HEK293T (cell line): ENCODE measurements at regions not wholly inside any gene's neighbourhood (a gene's known extent, or its start where the extent isn't known, plus 50 kb on each side); places are given as distances from the start of the nearest gene placed in this dataset.

Experiments
- BHLHE40 ChIP-seq: fragments of 450-650 bp; IDR thresholded peaks from 2 replicates; pipeline ENCODE4 v1.6.1; 2016; ENCODE audit warnings: mild to moderate bottlenecking, moderate library complexity, borderline replicate concordance
- ELF4 ChIP-seq: fragments of 450-650 bp; IDR thresholded peaks from 2 replicates; pipeline ENCODE4 v1.6.1; 2017; ENCODE audit warnings: antibody characterized with exemption
- FOXA1 ChIP-seq: fragments of 450-650 bp; IDR thresholded peaks from 2 replicates; pipeline ENCODE4 v1.6.1; 2016; ENCODE audit warnings: mild to moderate bottlenecking
- FOXK2 ChIP-seq: fragments of 450-650 bp; IDR thresholded peaks from 2 replicates; pipeline ENCODE4 v1.6.1; 2016; ENCODE audit warnings: mild to moderate bottlenecking
- FOXM1 ChIP-seq: fragments of 450-650 bp; IDR thresholded peaks from 2 replicates; pipeline ENCODE4 v1.6.1; 2017; ENCODE audit warnings: mild to moderate bottlenecking, borderline replicate concordance
- HDGF ChIP-seq: fragments of 450-650 bp; IDR thresholded peaks from 2 replicates; pipeline ENCODE4 v1.6.1; 2017; ENCODE audit warnings: antibody characterized with exemption, borderline replicate concordance
- L3MBTL2 ChIP-seq: fragments of 450-650 bp; conservative IDR thresholded peaks from 2 replicates; pipeline ENCODE4 v1.6.1; 2016; ENCODE audit warnings: mild to moderate bottlenecking
- SP1 ChIP-seq: fragments of 450-650 bp; IDR thresholded peaks from 2 replicates; pipeline ENCODE4 v1.6.1; 2017
- SUZ12 ChIP-seq: fragments of 450-650 bp; IDR thresholded peaks from 2 replicates; pipeline ENCODE4 v1.6.1; 2016; ENCODE audit warnings: mild to moderate bottlenecking
- TF ChIP-seq, protein P1 (sequence below): fragments of 450-650 bp; IDR thresholded peaks from 2 replicates; pipeline ENCODE4 v1.6.1; 2016

DNA sequence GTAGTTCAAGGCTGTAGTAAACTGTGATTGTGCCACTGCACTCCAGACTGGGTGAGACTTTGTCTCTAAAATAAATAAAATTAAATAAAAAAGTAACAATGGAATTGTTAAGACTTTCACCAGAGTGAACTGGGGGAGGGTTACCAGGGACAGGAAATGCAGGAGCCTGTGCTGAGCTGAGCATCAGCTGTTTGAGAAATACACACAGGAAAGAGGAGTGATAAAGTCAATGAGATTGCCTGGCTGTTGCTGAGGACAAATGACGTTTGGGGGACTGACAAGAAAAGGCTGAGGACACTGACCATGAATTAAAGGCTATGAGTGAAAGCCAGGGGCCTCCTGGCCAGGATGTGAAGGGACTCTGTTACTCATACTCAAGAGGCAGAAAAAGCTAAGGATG is 226.3 kb downstream of the SETD4 start:
- TF ChIP-seq FOXK2 (no peak), BHLHE40 (no peak), SP1 (no peak), FOXA1 (no peak), L3MBTL2 (no peak), SUZ12 (no peak), HDGF (no peak), ELF4 (no peak), FOXM1 (no peak)
- TF ChIP-seq, protein P1, sequence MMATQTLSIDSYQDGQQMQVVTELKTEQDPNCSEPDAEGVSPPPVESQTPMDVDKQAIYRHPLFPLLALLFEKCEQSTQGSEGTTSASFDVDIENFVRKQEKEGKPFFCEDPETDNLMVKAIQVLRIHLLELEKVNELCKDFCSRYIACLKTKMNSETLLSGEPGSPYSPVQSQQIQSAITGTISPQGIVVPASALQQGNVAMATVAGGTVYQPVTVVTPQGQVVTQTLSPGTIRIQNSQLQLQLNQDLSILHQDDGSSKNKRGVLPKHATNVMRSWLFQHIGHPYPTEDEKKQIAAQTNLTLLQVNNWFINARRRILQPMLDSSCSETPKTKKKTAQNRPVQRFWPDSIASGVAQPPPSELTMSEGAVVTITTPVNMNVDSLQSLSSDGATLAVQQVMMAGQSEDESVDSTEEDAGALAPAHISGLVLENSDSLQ: no peak
